H1 (cell line): ENCODE measurements at regions not wholly inside any gene's neighbourhood (a gene's known extent, or its start where the extent isn't known, plus 50 kb on each side); places are given as distances from the start of the nearest gene placed in this dataset.

ENCODE experiments used
- CTCF ChIA-PET: fragments of 300-600 bp; sonication (Branson Sonifier 250); formaldehyde crosslinking; loops from one replicate; lab custom pipeline; 2021; ENCODE audit not compliant: partially characterized antibody; lab: Charles Lee
- POLR2A ChIA-PET: fragments of 300-600 bp; sonication (Branson Sonifier 250); formaldehyde crosslinking; loops from one replicate; lab custom pipeline; 2021; ENCODE audit warnings: inconsistent platforms; ENCODE audit not compliant: partially characterized antibody; lab: Charles Lee
- DNase-seq, 2 experiments: peaks; one replicate each; pipeline versions ENCODE4 v3.0.0 to v3.0.0-alpha.2; 2010 to 2022; ENCODE audit warnings: low spot score in 2 of 2, low read depth in 1 of 2, mixed read lengths in 1 of 2
- FAIRE-seq: peaks from 2 replicates; lab custom pipeline; 2011; peaks lifted over from hg19 to GRCh38; lab: Jason Lieb, UNC
- H2AFZ ChIP-seq: 2 replicates; pipeline ENCODE4 v1.8.1; 2012; ENCODE audit warnings: low read length, inconsistent platforms
- H2AK5ac ChIP-seq: 2 replicates; pipeline ENCODE4 v1.6.1; 2013; ENCODE audit warnings: low read depth, low read length
- H2BK120ac ChIP-seq: replicated peaks from 2 replicates; pipeline ENCODE3; 2013; ENCODE audit warnings: low read depth, low read length, inconsistent platforms
- H2BK12ac ChIP-seq: 2 replicates; pipeline ENCODE4 v1.6.1; 2013; ENCODE audit warnings: low read depth, low read length
- H2BK15ac ChIP-seq: 2 replicates; pipeline ENCODE4 v1.6.1; 2013; ENCODE audit warnings: low read length
- H2BK20ac ChIP-seq: 2 replicates; pipeline ENCODE4 v1.6.1; 2013; ENCODE audit warnings: low read length
- H2BK5ac ChIP-seq: 2 replicates; pipeline ENCODE4 v1.6.1; 2013; ENCODE audit warnings: low read depth, low read length
- H3K14ac ChIP-seq: 2 replicates; pipeline ENCODE4 v1.6.1; 2013; ENCODE audit warnings: inconsistent platforms; ENCODE audit not compliant: insufficient read length
- H3K18ac ChIP-seq: 2 replicates; pipeline ENCODE4 v1.6.1; 2013; ENCODE audit warnings: low read length; ENCODE audit errors: extremely low read depth
- H3K23ac ChIP-seq: 2 replicates; pipeline ENCODE4 v1.6.1; 2013; ENCODE audit warnings: inconsistent platforms; ENCODE audit not compliant: insufficient read length
- H3K23me2 ChIP-seq: 2 replicates; pipeline ENCODE4 v1.6.1; 2013; ENCODE audit warnings: low read depth, low read length
- H3K27ac ChIP-seq: 2 replicates; pipeline ENCODE4 v1.6.1; 2011; ENCODE audit warnings: low read depth, low read length, inconsistent platforms
- H3K27me3 ChIP-seq, 4 experiments: replicated peaks in 1 of 4; 1 replicate in 1 of 4; 2 replicates in 3 of 4; pipeline versions ENCODE4 v1.6.1 to v1.8.1; 2011 to 2013; ENCODE audit warnings: low read length in 3 of 4, mild to moderate bottlenecking in 3 of 4, inconsistent platforms in 2 of 4, mixed read lengths in 2 of 4, moderate library complexity in 1 of 4; ENCODE audit not compliant: control insufficient read depth in 3 of 4, insufficient read depth in 3 of 4; ENCODE audit errors: extremely low read depth in 1 of 4
- H3K36me3 ChIP-seq, 4 experiments: 2 replicates each; pipeline versions ENCODE4 v1.6.1 to v1.8.1; 2011 to 2013; ENCODE audit warnings: mild to moderate bottlenecking in 4 of 4, low read length in 3 of 4, moderate library complexity in 2 of 4, control low read depth in 1 of 4, inconsistent platforms in 1 of 4; ENCODE audit not compliant: insufficient read depth in 4 of 4, control insufficient read depth in 2 of 4
- H3K4ac ChIP-seq: replicated peaks from 2 replicates; pipeline ENCODE3; 2013; ENCODE audit warnings: low read length, low read depth, mixed read lengths, inconsistent platforms; ENCODE audit not compliant: insufficient read length
- H3K4me1 ChIP-seq, 4 experiments: replicated peaks in 1 of 4; 1 replicate in 1 of 4; 2 replicates in 3 of 4; pipeline versions ENCODE4 v1.6.1 to v1.8.1; 2011 to 2013; ENCODE audit warnings: low read length in 3 of 4, inconsistent platforms in 2 of 4, mixed read lengths in 1 of 4; ENCODE audit not compliant: insufficient read depth in 4 of 4, control insufficient read depth in 3 of 4
- H3K4me2 ChIP-seq, 2 experiments: 2 replicates each; pipeline versions ENCODE4 v1.6.1 to v1.8.1; 2011 to 2013; ENCODE audit warnings: low read depth in 2 of 2, low read length in 2 of 2, control low read depth in 1 of 2, inconsistent platforms in 1 of 2, mild to moderate bottlenecking in 1 of 2; ENCODE audit not compliant: insufficient read depth in 1 of 2
- H3K4me3 ChIP-seq, 4 experiments: fragments of 200-600, 300-600 bp in 1 of 4; sonication (generic), shearing (Covaris generic), sonication (Bioruptor Twin) in 1 of 4; 2 replicates each; pipeline versions ENCODE4 v1.5.1 to v1.8.1; 2011 to 2016; ENCODE audit warnings: low read length in 4 of 4, low read depth in 3 of 4, control low read depth in 2 of 4, inconsistent platforms in 2 of 4, mild to moderate bottlenecking in 2 of 4, mixed read lengths in 1 of 4, moderate library complexity in 1 of 4; ENCODE audit not compliant: insufficient read depth in 2 of 4; ENCODE audit errors: extremely low read depth in 1 of 4
- H3K56ac ChIP-seq: replicated peaks from 2 replicates; pipeline ENCODE3; 2013; ENCODE audit warnings: low read depth, mild to moderate bottlenecking, mixed read lengths, low read length, inconsistent platforms; ENCODE audit not compliant: insufficient read length
- H3K79me1 ChIP-seq: 2 replicates; pipeline ENCODE4 v1.6.1; 2013; ENCODE audit warnings: low read depth, low read length, control low read depth
- H3K79me2 ChIP-seq, 2 experiments: 2 replicates each; pipeline versions ENCODE4 v1.6.1 to v1.8.1; 2012 to 2013; ENCODE audit warnings: low read length in 2 of 2, mild to moderate bottlenecking in 2 of 2, inconsistent platforms in 1 of 2; ENCODE audit not compliant: insufficient read depth in 2 of 2, control insufficient read depth in 1 of 2
- H3K9ac ChIP-seq, 4 experiments: replicated peaks in 1 of 4; 1 replicate in 1 of 4; 2 replicates in 3 of 4; pipeline versions ENCODE4 v1.6.1 to v1.8.1; 2011 to 2013; ENCODE audit warnings: low read depth in 3 of 4, low read length in 3 of 4, control low read depth in 2 of 4, mild to moderate bottlenecking in 2 of 4, moderate library complexity in 2 of 4, inconsistent platforms in 1 of 4; ENCODE audit errors: extremely low read depth in 1 of 4
- H3K9me3 ChIP-seq, 2 experiments: 2 replicates each; pipeline versions ENCODE4 v1.6.1 to v1.8.1; 2012 to 2013; ENCODE audit warnings: mild to moderate bottlenecking in 2 of 2, moderate library complexity in 2 of 2, control low read depth in 1 of 2, inconsistent platforms in 1 of 2, low read depth in 1 of 2, low read length in 1 of 2, mixed read lengths in 1 of 2; ENCODE audit not compliant: insufficient read depth in 2 of 2
- H4K20me1 ChIP-seq, 2 experiments: replicated peaks in 1 of 2; 2 replicates each; pipeline versions ENCODE3 to v1.8.1; 2011 to 2013; ENCODE audit warnings: inconsistent platforms in 2 of 2, low read length in 2 of 2, mild to moderate bottlenecking in 1 of 2; ENCODE audit not compliant: insufficient read depth in 2 of 2, control insufficient read depth in 1 of 2
- H4K5ac ChIP-seq: 2 replicates; pipeline ENCODE4 v1.6.1; 2013; ENCODE audit warnings: low read length, low read depth, mixed read lengths, inconsistent platforms; ENCODE audit not compliant: insufficient read length
- H4K8ac ChIP-seq: 2 replicates; pipeline ENCODE4 v1.8.0; 2013; ENCODE audit warnings: mild to moderate bottlenecking, moderate library complexity, low read length, inconsistent platforms; ENCODE audit not compliant: insufficient read depth; ENCODE audit errors: extremely low read depth
- H4K91ac ChIP-seq: replicated peaks from 2 replicates; pipeline ENCODE3; 2013; ENCODE audit warnings: low read length, mixed read lengths, inconsistent platforms; ENCODE audit not compliant: insufficient read length
- ASH2L ChIP-seq: fragments of 200-600, 300-600 bp; sonication (generic); IDR thresholded peaks from one replicate; pipeline ENCODE4 v1.7.1; 2017; ENCODE audit warnings: low read length
- WGBS, 2 experiments: shearing (Covaris generic) in 1 of 2; methylation state at CpG; one replicate each; pipeline versions ENCODE4 v1.1.6 to v1.1.7; 2013 to 2015; ENCODE audit warnings: low lambda C conversion rate in 2 of 2, mixed read lengths in 2 of 2, inconsistent platforms in 1 of 2, low coverage in 1 of 2, missing lambda C conversion rate in 1 of 2; ENCODE audit not compliant: insufficient replicate concordance in 2 of 2, insufficient coverage in 1 of 2, insufficient read length in 1 of 2; ENCODE audit errors: extremely low coverage in 1 of 2, missing lambda C conversion rate in 1 of 2; 5-methylcytosine and 5-hydroxymethylcytosine counted together

GRCh38 chr12:19836456-19836855 lies 397.2 kb downstream of the AEBP2 start:
- H3K56ac ChIP-seq, result no peak overlapping the region
- no peaks in the 10 kb centered on the region for H4K20me1 ChIP-seq
- CTCF ChIA-PET, result no interaction called here
- H3K79me1 ChIP-seq, result no peaks in the 10 kb centered on the region
- no peaks in the 10 kb centered on the region for H3K9me3 ChIP-seq
- no peak overlapping the region for H2BK20ac ChIP-seq
- no peak overlapping the region for H4K5ac ChIP-seq
- H3K4me3 ChIP-seq, result no peak overlapping the region
- H2AFZ ChIP-seq, result no peak overlapping the region; the same call in 1 of the 2 replicates
- no peak overlapping the region for H3K4me2 ChIP-seq
- H2BK12ac ChIP-seq, result no peak overlapping the region
- no peaks in the 10 kb centered on the region for H3K27me3 ChIP-seq
- WGBS, 2 experiments, result 96% methylated on average over 9 of the region's 9 CpGs; no CpG with 5 or more reads in 1 of the 2 experiments
- H4K91ac ChIP-seq, result no peak overlapping the region
- POLR2A ChIA-PET, result no interaction called here
- H2BK5ac ChIP-seq, result no peak overlapping the region
- H3K4me1 ChIP-seq, result no peaks in the 10 kb centered on the region
- no peak overlapping the region for H2AK5ac ChIP-seq
- H3K4ac ChIP-seq, result no peak overlapping the region
- no peak for TF ChIP-seq ASH2L
- TF ChIP-seq, all 59 proteins: peak for 0
- no peak overlapping the region for H3K18ac ChIP-seq
- H2BK120ac ChIP-seq, result no peak overlapping the region
- H2BK15ac ChIP-seq, result no peak overlapping the region
- no peak overlapping the region for H3K23ac ChIP-seq
- FAIRE-seq, result no peak
- H3K36me3 ChIP-seq, result no peaks in the 10 kb centered on the region
- H3K23me2 ChIP-seq, result no peaks in the 10 kb centered on the region
- no peak for DNase-seq
- no peak overlapping the region for H3K14ac ChIP-seq
- no peak overlapping the region for H3K9ac ChIP-seq
- no peak overlapping the region for H3K27ac ChIP-seq
- H4K8ac ChIP-seq, result no peak overlapping the region; the same call in 1 of the 2 replicates
- H3K79me2 ChIP-seq, result no peaks in the 10 kb centered on the region
